ENCODE measurements at regions not wholly inside any gene's neighbourhood (a gene's known extent, or its start where the extent isn't known, plus 50 kb on each side); places are given as distances from the start of the nearest gene placed in this dataset.

DNA sequence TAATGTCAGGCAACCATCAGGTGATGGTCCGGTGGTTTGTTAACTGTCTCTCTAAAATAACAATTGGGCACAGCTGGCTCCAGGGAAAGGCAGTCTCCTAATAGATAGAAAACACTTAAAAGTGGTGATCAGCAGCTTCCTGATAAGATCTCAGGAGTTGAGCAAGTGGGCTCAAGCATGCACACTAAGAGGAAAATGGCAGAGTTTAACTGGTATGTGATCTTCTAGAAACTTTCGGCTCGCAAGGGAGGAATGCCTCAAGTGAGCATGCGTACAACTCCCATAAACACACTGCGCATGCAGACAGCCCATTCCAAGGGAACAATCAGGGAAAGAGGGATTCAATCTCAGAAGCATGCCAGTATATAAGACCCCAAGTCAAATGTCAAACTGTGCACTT is 52.2 kb upstream of the VTCN1 start:
- no peak for DNase-seq (ENCODE audit: low read depth)
- no peak overlapping the region for H3K4me3 ChIP-seq (ENCODE audit: low read depth, low read length)

GRCh38 chr1:117261424-117261785 is 50.7 kb upstream of the VTCN1 start:
- no peak for DNase-seq (ENCODE audit: low read depth)
- no peak overlapping the region for H3K4me3 ChIP-seq (ENCODE audit: low read depth, low read length)

GRCh38 chr1:117260761-117261423 is 50.2 kb upstream of the VTCN1 start:
- DNase-seq (ENCODE audit: low read depth) = no peak
- no peak overlapping the region for H3K4me3 ChIP-seq (ENCODE audit: low read depth, low read length)
